Testis (tissue), 2 donors: ENCODE measurements at regions not wholly inside any gene's neighbourhood (a gene's known extent, or its start where the extent isn't known, plus 50 kb on each side); places are given as distances from the start of the nearest gene placed in this dataset.

ENCODE experiments used
- DNase-seq: peaks from one replicate; pipeline ENCODE4 v3.0.0-alpha.2; 2019
- H3K27ac ChIP-seq, 2 donors: fragments of 200-600 bp; sonication (generic); one replicate each; pipeline ENCODE4 v1.5.1; 2019
- H3K27me3 ChIP-seq: fragments of 200-600 bp; sonication (generic); one replicate; pipeline ENCODE4 v1.5.1; 2019
- H3K36me3 ChIP-seq: fragments of 200-600 bp; sonication (generic); one replicate; pipeline ENCODE4 v1.5.1; 2017; ENCODE audit warnings: low read depth; ENCODE audit errors: missing control alignments
- H3K4me1 ChIP-seq: fragments of 200-600 bp; sonication (generic); one replicate; pipeline ENCODE4 v1.5.1; 2019
- H3K4me3 ChIP-seq, 2 donors: fragments of 200-600 bp; sonication (generic); one replicate each; pipeline ENCODE4 v1.5.1; 2017 to 2019
- H3K9me3 ChIP-seq: fragments of 200-600 bp; sonication (generic); one replicate; pipeline ENCODE4 v1.5.1; 2017
- POLR2A ChIP-seq: fragments of 450-650 bp; IDR thresholded peaks from one replicate; pipeline ENCODE4 v1.6.1; 2017; ENCODE audit warnings: antibody characterized with exemption, mild to moderate bottlenecking, moderate library complexity
- WGBS, 2 donors: methylation state at CpG; one replicate each; pipeline ENCODE4 v1.1.5; 2018; 5-methylcytosine and 5-hydroxymethylcytosine counted together
- intact Hi-C: fragments of 100-400 bp; cut with DNase I; formaldehyde crosslinking; loops from one replicate; pipeline ENCODE4 v1.15.1; 2023; ENCODE audit warnings: low total_unique reads
- TF ChIP-seq, protein P1 (sequence below), 3 experiments: fragments of 450-650 bp in 2 of 3; fragments of 200-600 bp in 1 of 3; sonication (generic) in 1 of 3; IDR thresholded peaks; one replicate each; pipeline ENCODE4 v1.5.1; 2016 to 2019; ENCODE audit warnings: antibody characterized with exemption in 3 of 3, mild to moderate bottlenecking in 2 of 3, moderate library complexity in 1 of 3

DNA sequence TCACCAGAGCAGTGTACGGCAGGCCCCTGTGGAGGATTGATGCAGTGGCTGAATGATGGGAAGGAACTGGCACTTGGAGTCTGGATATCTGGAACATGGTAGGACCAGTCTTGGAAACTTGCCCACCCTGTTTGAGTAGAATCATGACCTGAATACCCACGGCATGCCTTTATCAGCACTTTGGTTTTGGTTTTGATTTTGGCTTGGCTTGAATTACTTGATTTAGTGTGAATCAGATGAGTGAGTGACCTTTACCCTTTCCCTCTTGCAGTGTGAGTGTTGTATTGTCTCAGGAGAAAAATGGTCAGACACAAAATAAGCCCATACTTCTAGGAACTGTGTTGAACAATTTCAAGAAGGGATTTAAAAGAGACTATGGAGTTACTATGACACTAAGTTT lies 801.0 kb upstream of the TSPY4 start:
- intact Hi-C loops = no loop called here
- Histone ChIP-seq H3K4me3 (no peak overlapping the region), H3K4me1 (no peaks in the 10 kb centered on the region), H3K27me3 (no peaks in the 10 kb centered on the region), H3K9me3 (no peaks in the 10 kb centered on the region), H3K27ac (no peak overlapping the region), H3K36me3 (no peaks in the 10 kb centered on the region)
- DNase-seq = no peak
- TF ChIP-seq, protein P1, sequence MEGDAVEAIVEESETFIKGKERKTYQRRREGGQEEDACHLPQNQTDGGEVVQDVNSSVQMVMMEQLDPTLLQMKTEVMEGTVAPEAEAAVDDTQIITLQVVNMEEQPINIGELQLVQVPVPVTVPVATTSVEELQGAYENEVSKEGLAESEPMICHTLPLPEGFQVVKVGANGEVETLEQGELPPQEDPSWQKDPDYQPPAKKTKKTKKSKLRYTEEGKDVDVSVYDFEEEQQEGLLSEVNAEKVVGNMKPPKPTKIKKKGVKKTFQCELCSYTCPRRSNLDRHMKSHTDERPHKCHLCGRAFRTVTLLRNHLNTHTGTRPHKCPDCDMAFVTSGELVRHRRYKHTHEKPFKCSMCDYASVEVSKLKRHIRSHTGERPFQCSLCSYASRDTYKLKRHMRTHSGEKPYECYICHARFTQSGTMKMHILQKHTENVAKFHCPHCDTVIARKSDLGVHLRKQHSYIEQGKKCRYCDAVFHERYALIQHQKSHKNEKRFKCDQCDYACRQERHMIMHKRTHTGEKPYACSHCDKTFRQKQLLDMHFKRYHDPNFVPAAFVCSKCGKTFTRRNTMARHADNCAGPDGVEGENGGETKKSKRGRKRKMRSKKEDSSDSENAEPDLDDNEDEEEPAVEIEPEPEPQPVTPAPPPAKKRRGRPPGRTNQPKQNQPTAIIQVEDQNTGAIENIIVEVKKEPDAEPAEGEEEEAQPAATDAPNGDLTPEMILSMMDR (IDR thresholded peaks at IDR 0.05) = no peak
- no peak for TF ChIP-seq POLR2A
- WGBS, 2 donors = 67 to 77% methylated on average over 1 to 2 of the region's 2 CpGs

DNA sequence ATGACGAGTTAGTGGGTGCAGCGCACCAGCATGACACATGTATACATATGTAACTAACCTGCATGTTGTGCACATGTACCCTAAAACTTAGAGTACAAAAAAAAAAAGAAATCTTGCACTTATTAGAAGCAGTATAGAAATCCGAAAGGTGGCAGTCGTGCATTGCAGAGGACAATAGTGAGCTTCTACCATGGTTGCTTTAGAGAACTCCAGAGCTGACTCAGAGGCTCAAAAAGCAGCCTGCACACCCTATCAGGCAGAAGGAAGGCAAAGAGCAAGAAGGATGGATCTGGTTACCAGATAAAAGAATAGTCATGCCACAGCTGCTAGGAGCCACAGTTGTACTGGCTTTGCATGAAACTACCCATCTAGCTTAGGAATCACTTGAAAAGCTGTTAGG lies 796.0 kb upstream of the TSPY4 start:
- Histone ChIP-seq H3K4me1 (no peaks in the 10 kb centered on the region), H3K36me3 (no peaks in the 10 kb centered on the region), H3K27ac (no peak overlapping the region), H3K4me3 (no peak overlapping the region), H3K9me3 (no peaks in the 10 kb centered on the region), H3K27me3 (no peaks in the 10 kb centered on the region)
- 76 to 89% methylated on average over 3 to 4 of the region's 4 CpGs for WGBS, 2 donors
- no peak for TF ChIP-seq POLR2A
- TF ChIP-seq, protein P1 (IDR thresholded peaks at IDR 0.05) = no peak
- no peak for DNase-seq
- intact Hi-C loops = no loop called here

DNA sequence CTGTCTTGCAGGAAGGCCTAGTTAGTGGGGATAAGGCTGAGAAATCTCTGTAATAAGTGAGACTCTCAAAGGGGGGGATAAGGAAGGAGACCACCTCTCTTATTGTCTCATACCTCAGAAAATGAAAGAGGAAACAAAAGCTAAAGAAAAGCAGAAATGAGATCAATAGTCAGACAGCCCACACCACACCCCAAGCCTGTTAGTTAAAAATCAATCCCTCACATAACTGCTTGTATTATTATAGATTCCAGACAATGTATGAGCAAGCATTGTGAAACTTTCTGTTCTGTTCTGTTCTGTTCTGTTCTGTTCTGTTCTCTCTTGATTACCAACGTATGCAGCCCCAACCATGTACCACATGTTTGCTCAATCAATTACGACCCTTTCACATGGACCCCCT lies 792.5 kb upstream of the TSPY4 start:
- TF ChIP-seq POLR2A = no peak
- TF ChIP-seq, protein P1 (IDR thresholded peaks at IDR 0.05) = no peak
- no peaks in the 10 kb centered on the region for H3K36me3 ChIP-seq
- H3K9me3 ChIP-seq = no peaks in the 10 kb centered on the region
- no peak overlapping the region for H3K27ac ChIP-seq
- intact Hi-C loops = no loop called here
- no peak overlapping the region for H3K4me3 ChIP-seq
- no peak for DNase-seq
- no peaks in the 10 kb centered on the region for H3K4me1 ChIP-seq
- WGBS, 2 donors = 46 to 84% methylated on average over 2 of the region's 2 CpGs
- H3K27me3 ChIP-seq = no peaks in the 10 kb centered on the region

DNA sequence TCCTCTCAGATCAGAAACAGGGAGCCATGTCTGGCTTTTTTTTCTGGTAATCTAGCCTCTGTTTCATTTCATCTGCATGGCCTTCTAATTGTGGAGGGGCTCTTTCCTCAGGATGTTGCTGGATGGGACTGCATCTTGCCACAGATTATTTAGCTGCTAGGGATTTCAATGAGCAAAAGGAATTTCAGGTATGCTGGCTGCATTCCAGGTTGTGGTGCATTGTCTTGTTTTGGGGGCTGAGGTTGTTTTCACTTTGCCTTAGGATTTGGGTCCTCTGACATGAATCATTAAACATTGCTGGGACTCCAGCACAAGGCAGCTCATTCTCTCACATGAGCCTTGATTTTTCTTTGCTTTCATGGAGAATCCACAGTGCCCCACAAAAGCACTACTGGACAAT lies 789.3 kb upstream of the TSPY4 start:
- Histone ChIP-seq H3K27ac (no peak overlapping the region), H3K36me3 (no peaks in the 10 kb centered on the region), H3K9me3 (no peaks in the 10 kb centered on the region), H3K27me3 (no peaks in the 10 kb centered on the region), H3K4me1 (no peaks in the 10 kb centered on the region), H3K4me3 (no peak overlapping the region)
- DNase-seq = no peak
- TF ChIP-seq, protein P1 (IDR thresholded peaks at IDR 0.05) = no peak
- no peak for TF ChIP-seq POLR2A
- intact Hi-C loops = no loop called here

DNA sequence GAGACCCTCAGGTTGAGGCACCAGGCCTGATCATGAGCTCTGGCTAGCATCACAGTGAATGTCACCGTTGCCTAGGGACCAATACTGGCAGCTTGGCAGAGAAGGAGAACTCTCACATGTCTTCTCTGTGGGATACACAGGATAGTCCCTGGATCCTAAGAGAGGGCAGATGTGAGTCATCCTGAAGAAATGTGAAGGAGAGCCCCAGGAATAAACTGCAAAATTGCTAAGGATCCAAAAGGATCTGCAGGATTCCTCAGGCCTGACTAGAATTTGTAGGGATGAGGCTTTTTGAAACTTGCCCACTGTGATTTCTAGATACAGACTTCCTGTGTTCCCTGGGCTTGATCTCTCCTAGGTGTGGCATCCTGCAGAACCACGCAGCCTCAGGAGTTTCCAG lies 785.9 kb upstream of the TSPY4 start:
- Histone ChIP-seq H3K9me3 (no peaks in the 10 kb centered on the region), H3K4me1 (no peaks in the 10 kb centered on the region), H3K27ac (no peak overlapping the region), H3K27me3 (no peaks in the 10 kb centered on the region), H3K4me3 (no peak overlapping the region), H3K36me3 (no peaks in the 10 kb centered on the region)
- no peak for DNase-seq
- 40 to 85% methylated on average over 1 to 2 of the region's 2 CpGs for WGBS, 2 donors
- TF ChIP-seq, protein P1 (IDR thresholded peaks at IDR 0.05) = no peak
- TF ChIP-seq POLR2A = no peak
- intact Hi-C loops = no loop called here
